MM.1S (cell line): ENCODE measurements at regions not wholly inside any gene's neighbourhood (a gene's known extent, or its start where the extent isn't known, plus 50 kb on each side); places are given as distances from the start of the nearest gene placed in this dataset.

Source experiments
- EZH2phosphoT487 ChIP-seq: fragments of 300-600 bp; sonication (generic); IDR thresholded peaks from 2 replicates; pipeline ENCODE4 v1.6.1; 2018; ENCODE audit warnings: antibody characterized with exemption, low read length
- TF ChIP-seq, protein P1 (sequence below): fragments of 300-600 bp; sonication (generic); IDR thresholded peaks from 2 replicates; pipeline ENCODE4 v1.5.1; 2016; ENCODE audit warnings: antibody characterized with exemption, low read length, mixed read lengths

DNA sequence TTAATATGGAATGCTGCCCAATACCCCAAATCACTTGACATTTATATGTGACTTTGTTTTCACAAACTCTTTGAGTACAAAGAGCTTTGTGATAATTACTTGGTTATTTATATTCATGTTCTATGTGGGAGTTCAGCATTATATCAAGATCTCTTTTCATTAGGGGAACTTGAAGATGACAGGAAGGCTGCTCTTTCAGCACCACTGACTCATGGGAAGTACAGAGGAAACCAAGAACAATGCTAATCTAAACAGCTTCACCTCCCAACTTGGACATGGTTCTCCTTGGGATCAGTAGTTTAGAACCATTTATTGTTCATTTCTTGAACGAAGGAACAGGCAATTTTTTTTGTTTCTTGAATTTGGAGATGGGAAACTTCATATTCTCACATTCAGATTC is 184.0 kb upstream of the AFF2 start:
- TF ChIP-seq, protein P1, sequence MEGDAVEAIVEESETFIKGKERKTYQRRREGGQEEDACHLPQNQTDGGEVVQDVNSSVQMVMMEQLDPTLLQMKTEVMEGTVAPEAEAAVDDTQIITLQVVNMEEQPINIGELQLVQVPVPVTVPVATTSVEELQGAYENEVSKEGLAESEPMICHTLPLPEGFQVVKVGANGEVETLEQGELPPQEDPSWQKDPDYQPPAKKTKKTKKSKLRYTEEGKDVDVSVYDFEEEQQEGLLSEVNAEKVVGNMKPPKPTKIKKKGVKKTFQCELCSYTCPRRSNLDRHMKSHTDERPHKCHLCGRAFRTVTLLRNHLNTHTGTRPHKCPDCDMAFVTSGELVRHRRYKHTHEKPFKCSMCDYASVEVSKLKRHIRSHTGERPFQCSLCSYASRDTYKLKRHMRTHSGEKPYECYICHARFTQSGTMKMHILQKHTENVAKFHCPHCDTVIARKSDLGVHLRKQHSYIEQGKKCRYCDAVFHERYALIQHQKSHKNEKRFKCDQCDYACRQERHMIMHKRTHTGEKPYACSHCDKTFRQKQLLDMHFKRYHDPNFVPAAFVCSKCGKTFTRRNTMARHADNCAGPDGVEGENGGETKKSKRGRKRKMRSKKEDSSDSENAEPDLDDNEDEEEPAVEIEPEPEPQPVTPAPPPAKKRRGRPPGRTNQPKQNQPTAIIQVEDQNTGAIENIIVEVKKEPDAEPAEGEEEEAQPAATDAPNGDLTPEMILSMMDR: no peak
- TF ChIP-seq EZH2phosphoT487: no peak
